ENCODE measurements at regions not wholly inside any gene's neighbourhood (a gene's known extent, or its start where the extent isn't known, plus 50 kb on each side); places are given as distances from the start of the nearest gene placed in this dataset.

- TF ChIP-seq CTCF (IDR thresholded peaks at IDR 0.05): no peak
- no peak for TF ChIP-seq POLR2A (IDR thresholded peaks at IDR 0.05)
- Histone ChIP-seq H3K4me1 (peaks cover under 1% of the 10 kb centered on the region), H3K9me3 (no peaks in the 10 kb centered on the region), H3K4me3 (no peak overlapping the region), H3K27ac (no peak overlapping the region), H3K36me3 (ENCODE audit: low read depth, missing control alignments) (no peaks in the 10 kb centered on the region), H3K27me3 (no peaks in the 10 kb centered on the region)
- intact Hi-C loops (cut with DNase I; ENCODE audit: low total_unique reads): no loop called here
- no peak for DNase-seq
- WGBS, 2 donors: 36 to 83% methylated on average over 3 to 11 of the region's 11 CpGs
Measured at GRCh38 chr18:55998071-55998522, 410.1 kb upstream of the TCF4 start.

- Histone ChIP-seq H3K27me3 (no peaks in the 10 kb centered on the region), H3K4me3 (no peak overlapping the region), H3K36me3 (ENCODE audit: low read depth, missing control alignments) (no peaks in the 10 kb centered on the region), H3K9me3 (no peaks in the 10 kb centered on the region), H3K27ac (no peak overlapping the region), H3K4me1 (no peaks in the 10 kb centered on the region)
- no peak for DNase-seq
- intact Hi-C loops (cut with DNase I; ENCODE audit: low total_unique reads): no loop called here
- 59 to 64% methylated on average over 6 of the region's 6 CpGs for WGBS, 2 donors
- no peak for TF ChIP-seq CTCF (IDR thresholded peaks at IDR 0.05)
- no peak for TF ChIP-seq POLR2A (IDR thresholded peaks at IDR 0.05)
Measured at GRCh38 chr18:55997151-55997561, 409.2 kb upstream of the TCF4 start.

- TF ChIP-seq POLR2A (IDR thresholded peaks at IDR 0.05) (no peak), CTCF (IDR thresholded peaks at IDR 0.05) (no peak)
- Histone ChIP-seq H3K27ac (no peak overlapping the region), H3K27me3 (no peaks in the 10 kb centered on the region), H3K4me3 (no peak overlapping the region), H3K4me1 (no peaks in the 10 kb centered on the region), H3K9me3 (no peaks in the 10 kb centered on the region), H3K36me3 (ENCODE audit: low read depth, missing control alignments) (no peaks in the 10 kb centered on the region)
- 84 to 92% methylated on average over 5 of the region's 5 CpGs for WGBS, 2 donors
- intact Hi-C loops (cut with DNase I; ENCODE audit: low total_unique reads): no loop called here
- DNase-seq: no peak
Measured at GRCh38 chr18:55996717-55997116, 408.7 kb upstream of the TCF4 start.

GRCh38 chr18:55990186-55990585 is 402.2 kb upstream of the TCF4 start:
- intact Hi-C loops (cut with DNase I; ENCODE audit: low total_unique reads): no loop called here
- WGBS, 2 donors: 91 to 96% methylated on average over 2 of the region's 2 CpGs

More at GRCh38 chr18:55990186-55990585, 402.2 kb upstream of the TCF4 start:
- TF ChIP-seq CTCF (IDR thresholded peaks at IDR 0.05): no peak
- TF ChIP-seq POLR2A (IDR thresholded peaks at IDR 0.05): no peak
- no peak overlapping the region for H3K27ac ChIP-seq
- H3K9me3 ChIP-seq: no peaks in the 10 kb centered on the region
- no peak overlapping the region for H3K4me3 ChIP-seq
- no peaks in the 10 kb centered on the region for H3K36me3 ChIP-seq (ENCODE audit: low read depth, missing control alignments)
- no peaks in the 10 kb centered on the region for H3K4me1 ChIP-seq
- DNase-seq: no peak
- no peaks in the 10 kb centered on the region for H3K27me3 ChIP-seq
